H9 (cell line): ENCODE measurements at regions not wholly inside any gene's neighbourhood (a gene's known extent, or its start where the extent isn't known, plus 50 kb on each side); places are given as distances from the start of the nearest gene placed in this dataset.

Source experiments
- DNase-seq: peaks from one replicate; pipeline ENCODE4 v3.0.0-alpha.2; 2017
- H2AFZ ChIP-seq: one replicate; pipeline ENCODE4 v1.6.1; 2013; ENCODE audit warnings: mild to moderate bottlenecking, low read length, control low read depth, moderate library complexity
- H2AK5ac ChIP-seq: 2 replicates; pipeline ENCODE4 v1.6.1; 2013; ENCODE audit warnings: low read length, control low read depth, mixed read lengths; ENCODE audit not compliant: insufficient read length
- H2BK120ac ChIP-seq: one replicate; pipeline ENCODE4 v1.6.1; 2013; ENCODE audit warnings: low read depth, mild to moderate bottlenecking, low read length, control low read depth, inconsistent platforms; ENCODE audit not compliant: poor library complexity, severe bottlenecking
- H2BK12ac ChIP-seq: 2 replicates; pipeline ENCODE4 v1.6.1; 2013; ENCODE audit warnings: low read length, control low read depth, mixed read lengths, low read depth; ENCODE audit not compliant: insufficient read length
- H2BK15ac ChIP-seq: 2 replicates; pipeline ENCODE4 v1.6.1; 2013; ENCODE audit warnings: low read depth, low read length, control low read depth
- H2BK20ac ChIP-seq: one replicate; pipeline ENCODE4 v1.6.1; 2013; ENCODE audit warnings: low read depth, mild to moderate bottlenecking, low read length, control low read depth, inconsistent platforms; ENCODE audit not compliant: poor library complexity, severe bottlenecking
- H2BK5ac ChIP-seq: 2 replicates; pipeline ENCODE4 v1.6.1; 2013; ENCODE audit warnings: low read length, control low read depth, mixed read lengths; ENCODE audit not compliant: insufficient read length
- H3K14ac ChIP-seq: 2 replicates; pipeline ENCODE4 v1.6.1; 2013; ENCODE audit warnings: low read length, control low read depth; ENCODE audit not compliant: insufficient read depth
- H3K18ac ChIP-seq: 2 replicates; pipeline ENCODE4 v1.6.1; 2013; ENCODE audit warnings: low read depth, mild to moderate bottlenecking, mixed read lengths, low read length, control low read depth; ENCODE audit not compliant: insufficient read length
- H3K23ac ChIP-seq: 2 replicates; pipeline ENCODE4 v1.6.1; 2013; ENCODE audit warnings: low read length, control low read depth, mixed read lengths, low read depth; ENCODE audit not compliant: insufficient read length
- H3K23me2 ChIP-seq: 2 replicates; pipeline ENCODE4 v1.6.1; 2013; ENCODE audit warnings: low read depth, mild to moderate bottlenecking, mixed read lengths, low read length, control low read depth; ENCODE audit not compliant: insufficient read length, poor library complexity, severe bottlenecking
- H3K27ac ChIP-seq: 2 replicates; pipeline ENCODE4 v1.5.1; 2013; ENCODE audit warnings: low read length, control low read depth, mixed read lengths, low read depth; ENCODE audit not compliant: insufficient read length
- H3K27me3 ChIP-seq: 2 replicates; pipeline ENCODE4 v1.6.1; 2013; ENCODE audit warnings: low read length, control low read depth, inconsistent platforms; ENCODE audit not compliant: insufficient read depth
- H3K4ac ChIP-seq: 2 replicates; pipeline ENCODE4 v1.6.1; 2013; ENCODE audit warnings: low read depth, mild to moderate bottlenecking, control low read depth, inconsistent platforms, low read length, moderate library complexity
- H3K4me1 ChIP-seq: 2 replicates; pipeline ENCODE4 v1.6.1; 2013; ENCODE audit warnings: low read length, control low read depth, inconsistent platforms; ENCODE audit not compliant: insufficient read depth
- H3K4me2 ChIP-seq: 2 replicates; pipeline ENCODE4 v1.6.1; 2013; ENCODE audit warnings: low read length, control low read depth, mixed read lengths; ENCODE audit not compliant: insufficient read length, insufficient read depth
- H3K56ac ChIP-seq: 2 replicates; pipeline ENCODE4 v1.6.1; 2013; ENCODE audit warnings: low read depth, mild to moderate bottlenecking, mixed read lengths, low read length, control low read depth; ENCODE audit not compliant: insufficient read length
- H3K79me1 ChIP-seq: 2 replicates; pipeline ENCODE4 v1.6.1; 2013; ENCODE audit warnings: low read depth, mild to moderate bottlenecking, moderate library complexity, low read length, control low read depth, inconsistent platforms; ENCODE audit not compliant: insufficient read depth, poor library complexity, severe bottlenecking
- H3K79me2 ChIP-seq: 2 replicates; pipeline ENCODE4 v1.6.1; 2013; ENCODE audit warnings: low read length, control low read depth, inconsistent platforms; ENCODE audit not compliant: insufficient read depth
- H3K9ac ChIP-seq: 2 replicates; pipeline ENCODE4 v1.6.1; 2013; ENCODE audit warnings: low read length, control low read depth, mixed read lengths; ENCODE audit not compliant: insufficient read length; ENCODE audit errors: extremely low read depth
- H3K9me3 ChIP-seq: one replicate; pipeline ENCODE4 v1.6.1; 2013; ENCODE audit warnings: low read depth, low read length, inconsistent platforms; ENCODE audit not compliant: control insufficient read depth
- H3T11ph ChIP-seq: one replicate; pipeline ENCODE4 v1.6.1; 2013; ENCODE audit warnings: mild to moderate bottlenecking, low read length, control low read depth, inconsistent platforms
- H4K20me1 ChIP-seq: one replicate; pipeline ENCODE4 v1.6.1; 2013; ENCODE audit not compliant: control insufficient read depth, insufficient read length, insufficient read depth
- H4K5ac ChIP-seq: 2 replicates; pipeline ENCODE4 v1.6.1; 2013; ENCODE audit warnings: low read depth, mild to moderate bottlenecking, mixed read lengths, low read length, control low read depth; ENCODE audit not compliant: insufficient read length
- H4K8ac ChIP-seq: replicated peaks from 2 replicates; pipeline ENCODE4 v1.6.1; 2013; ENCODE audit warnings: low read length, control low read depth, mixed read lengths, low read depth; ENCODE audit not compliant: insufficient read length
- H4K91ac ChIP-seq: 2 replicates; pipeline ENCODE4 v1.6.1; 2013; ENCODE audit warnings: low read depth, mild to moderate bottlenecking, moderate library complexity, mixed read lengths, low read length, control low read depth; ENCODE audit not compliant: insufficient read length
- H3K27ac Mint-ChIP-seq, 3 experiments: 2 replicates in 2 of 3; 3 replicates in 1 of 3; pipeline ENCODE4 v1.8.0; 2020 to 2021; ENCODE audit warnings: mixed read lengths in 3 of 3, mild to moderate bottlenecking in 1 of 3, moderate library complexity in 1 of 3
- H3K27me3 Mint-ChIP-seq: 2 replicates; pipeline ENCODE4 v1.8.0; 2021; ENCODE audit warnings: low read depth, mild to moderate bottlenecking, moderate library complexity, mixed read lengths
- H3K36me3 Mint-ChIP-seq, 3 experiments: 2 replicates in 2 of 3; 3 replicates in 1 of 3; pipeline ENCODE4 v1.8.0; 2020 to 2021; ENCODE audit warnings: low read depth in 3 of 3, mixed read lengths in 3 of 3; ENCODE audit not compliant: insufficient read depth in 1 of 3
- H3K4me1 Mint-ChIP-seq, 2 experiments: 2 replicates each; pipeline ENCODE4 v1.8.0; 2020; ENCODE audit warnings: mixed read lengths in 2 of 2
- H3K4me3 Mint-ChIP-seq, 2 experiments: 2 replicates in 1 of 2; 3 replicates in 1 of 2; pipeline ENCODE4 v1.8.0; 2020 to 2021; ENCODE audit warnings: mild to moderate bottlenecking in 2 of 2, mixed read lengths in 2 of 2, moderate library complexity in 1 of 2
- H3K9me3 Mint-ChIP-seq, 2 experiments: 2 replicates in 1 of 2; 3 replicates in 1 of 2; pipeline ENCODE4 v1.8.0; 2020; ENCODE audit warnings: mild to moderate bottlenecking in 2 of 2, mixed read lengths in 2 of 2, moderate library complexity in 1 of 2
- CTCF ChIP-seq: fragments of 200-600 bp; sonication (generic); conservative IDR thresholded peaks from 3 replicates; pipeline ENCODE4 v1.8.0; 2021; ENCODE audit warnings: antibody characterized with exemption, mild to moderate bottlenecking
- WGBS: extraction: QIAGEN DNeasy Blood & Tissue Kit; methylation state at CpG from one replicate; pipeline ENCODE4 v1.1.7; 2013; ENCODE audit warnings: missing lambda C conversion rate, low lambda C conversion rate, mixed read lengths; ENCODE audit not compliant: insufficient read length; ENCODE audit errors: extremely low coverage; 5-methylcytosine and 5-hydroxymethylcytosine counted together

DNA sequence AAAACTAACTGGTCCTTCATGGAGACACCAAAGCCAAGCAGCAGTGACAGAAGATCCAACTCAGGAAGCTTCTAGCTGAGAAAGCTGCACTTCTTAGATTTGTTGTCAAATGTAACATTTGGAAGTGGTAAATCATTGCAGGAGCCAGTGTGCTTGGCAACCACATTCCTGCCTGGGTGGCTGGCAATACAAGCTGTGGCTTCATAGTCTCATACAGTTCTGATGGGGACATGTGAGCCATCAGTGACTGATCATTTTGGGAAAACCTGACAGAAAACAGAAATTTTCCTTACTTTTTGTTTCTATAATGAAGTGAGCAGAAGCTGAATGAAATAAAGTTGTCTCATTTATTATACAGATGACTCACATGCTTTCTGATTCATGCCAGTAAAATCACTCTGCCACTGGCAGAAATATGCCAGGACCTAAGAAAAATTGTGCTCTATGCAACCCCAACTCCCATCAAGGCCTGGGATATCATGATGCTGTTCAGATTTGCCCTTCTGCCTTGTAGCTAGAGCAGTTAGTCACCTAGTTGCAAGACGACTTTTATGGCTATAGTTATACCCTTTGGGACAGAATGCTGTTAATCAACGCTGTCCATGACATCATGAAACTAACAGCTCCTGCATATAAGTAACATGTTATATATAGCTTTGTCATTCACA lies 508.1 kb downstream of the ADCYAP1 start:
- H3K9ac ChIP-seq, result no peak overlapping the region
- H3K4me1 Mint-ChIP-seq, result no peaks in the 10 kb centered on the region
- no CpG with 5 or more reads among the region's 2 CpGs for WGBS
- H3K4me1 ChIP-seq, result no peaks in the 10 kb centered on the region
- H3K79me2 ChIP-seq, result no peaks in the 10 kb centered on the region
- no peak overlapping the region for H3K27ac ChIP-seq
- H3K79me1 ChIP-seq, result no peaks in the 10 kb centered on the region
- no peaks in the 10 kb centered on the region for H3K27me3 Mint-ChIP-seq
- DNase-seq, result no peak
- H3K27me3 ChIP-seq, result no peaks in the 10 kb centered on the region
- H3K36me3 Mint-ChIP-seq, result no peaks in the 10 kb centered on the region
- H3K23ac ChIP-seq, result no peak overlapping the region
- no peak overlapping the region for H4K5ac ChIP-seq
- no peak overlapping the region for H2AFZ ChIP-seq
- H3K9me3 Mint-ChIP-seq, result no peaks in the 10 kb centered on the region
- H3K14ac ChIP-seq, result no peak overlapping the region
- no peak overlapping the region for H2BK15ac ChIP-seq
- H2AK5ac ChIP-seq, result no peak overlapping the region
- H3K23me2 ChIP-seq, result no peaks in the 10 kb centered on the region
- H3K56ac ChIP-seq, result no peak overlapping the region
- H3K4ac ChIP-seq, result no peak overlapping the region
- no peak overlapping the region for H3K4me3 Mint-ChIP-seq
- no peak overlapping the region for H2BK5ac ChIP-seq
- H2BK120ac ChIP-seq, result no peak overlapping the region
- H2BK12ac ChIP-seq, result no peak overlapping the region
- no peaks in the 10 kb centered on the region for H3K9me3 ChIP-seq
- H3K27ac Mint-ChIP-seq, result no peak overlapping the region
- H4K20me1 ChIP-seq, result no peaks in the 10 kb centered on the region
- TF ChIP-seq CTCF, result no peak
- H2BK20ac ChIP-seq, result no peak overlapping the region
- H3T11ph ChIP-seq, result no peak overlapping the region
- no peak overlapping the region for H3K4me2 ChIP-seq
- no peak overlapping the region for H3K18ac ChIP-seq
- no peak overlapping the region for H4K91ac ChIP-seq
- H4K8ac ChIP-seq, result no peak overlapping the region
